Smooth muscle cell of the brain vasculature (primary cell): ENCODE measurements at regions not wholly inside any gene's neighbourhood (a gene's known extent, or its start where the extent isn't known, plus 50 kb on each side); places are given as distances from the start of the nearest gene placed in this dataset.
"Not testable (repeated sequence)": the region's sequence is repeated elsewhere in the genome, so short reads cannot be mapped to it uniquely, and the experiment has no call there.

ENCODE experiments used
- DNase-seq: peaks from one replicate; pipeline ENCODE4 v3.0.0-alpha.2; 2012; ENCODE audit warnings: low read depth, low spot score

DNA sequence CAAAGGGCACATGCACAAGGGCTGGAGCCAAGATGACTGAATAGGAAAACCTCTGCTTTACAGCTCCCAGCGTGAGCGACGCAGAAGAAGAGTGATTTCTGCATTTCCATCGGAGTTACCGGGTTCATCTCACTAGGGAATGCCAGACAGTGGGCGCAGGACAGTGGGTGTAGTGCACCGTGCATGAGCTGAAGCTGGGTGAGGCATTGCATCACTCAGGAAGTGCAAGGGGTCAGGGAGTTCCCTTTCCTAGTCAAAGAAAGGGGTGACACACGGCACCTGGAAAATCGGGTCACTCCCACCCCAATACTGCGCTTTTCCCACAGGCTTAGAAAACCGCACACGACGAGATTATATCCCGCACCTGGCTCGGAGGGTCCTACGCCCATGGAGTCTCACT lies 64.5 kb upstream of the HTR1E start:
- not testable (repeated sequence) for DNase-seq

DNA sequence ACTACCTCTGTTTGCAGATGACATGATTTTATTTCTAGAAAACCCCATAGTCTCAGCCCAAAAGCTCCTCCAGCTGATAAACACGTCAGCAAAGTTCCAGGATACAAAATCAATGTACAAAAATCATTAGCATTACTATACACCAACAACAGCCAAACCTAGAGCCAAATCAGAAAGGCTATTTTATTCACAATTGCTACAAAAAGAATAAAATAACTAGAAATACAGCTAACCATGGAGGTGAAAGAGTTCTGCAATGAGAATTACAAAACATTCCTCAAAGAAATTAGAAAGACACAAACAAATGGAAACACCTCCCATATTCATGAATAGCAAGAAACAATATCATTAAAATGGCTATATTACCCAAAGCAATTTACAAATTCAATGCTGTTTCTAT lies 65.6 kb upstream of the HTR1E start:
- DNase-seq: no peak

DNA sequence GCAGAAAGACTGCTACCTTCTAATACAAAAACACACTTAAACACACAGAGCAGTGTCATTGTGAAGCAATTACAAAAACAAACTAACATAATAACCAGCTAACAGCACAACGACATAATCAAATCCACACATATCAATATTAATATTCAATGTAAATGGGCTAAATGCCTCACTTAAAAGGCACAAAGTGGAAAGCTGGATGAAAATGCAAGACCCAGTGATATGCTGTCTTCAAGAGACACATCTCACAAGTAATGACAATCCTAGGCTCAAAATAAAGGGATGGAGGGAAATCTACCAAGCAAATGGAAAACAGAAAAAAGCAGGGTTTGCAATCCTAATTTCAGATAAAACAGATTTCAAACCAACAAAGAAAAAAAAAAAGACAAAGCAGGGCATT lies 67.8 kb upstream of the HTR1E start:
- no peak for DNase-seq

DNA sequence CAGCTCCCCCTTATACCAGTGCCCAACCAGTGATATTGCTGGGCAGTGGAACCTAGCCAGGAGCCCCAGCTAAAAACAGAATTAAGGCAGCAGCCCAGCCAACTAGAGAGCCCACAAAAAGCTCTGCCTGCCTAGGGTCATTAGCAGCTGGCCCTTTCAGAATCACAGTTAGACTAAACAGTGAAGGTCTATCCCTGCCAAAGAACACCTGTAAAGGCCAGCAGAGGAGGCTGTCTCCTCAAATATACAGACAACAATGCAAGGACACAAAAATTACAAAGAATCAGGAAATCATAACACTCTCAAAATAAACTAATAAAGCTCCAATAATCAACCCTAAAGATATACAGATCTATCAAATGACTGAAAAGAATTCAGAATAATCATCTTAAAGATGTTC lies 77.8 kb upstream of the HTR1E start:
- no peak for DNase-seq

DNA sequence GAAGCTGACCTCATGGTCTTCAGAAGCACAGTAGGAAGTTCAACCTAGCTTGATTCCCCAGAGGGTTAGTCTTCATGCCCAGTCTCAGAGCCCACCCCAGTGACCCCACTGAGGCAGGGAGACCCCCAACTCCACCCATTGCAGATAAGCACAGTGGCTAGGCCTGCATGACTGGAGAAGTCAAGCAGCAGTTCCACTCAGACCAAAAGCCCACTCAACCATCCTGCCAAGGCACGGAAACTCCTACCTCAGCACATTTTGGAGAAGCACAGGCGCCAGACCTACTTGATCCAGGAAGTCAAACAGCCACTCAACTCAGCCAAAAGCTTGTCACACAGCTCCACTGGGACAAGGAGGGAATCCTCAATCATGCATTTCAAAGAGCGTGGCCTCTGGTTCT lies 78.4 kb upstream of the HTR1E start:
- DNase-seq: no peak

DNA sequence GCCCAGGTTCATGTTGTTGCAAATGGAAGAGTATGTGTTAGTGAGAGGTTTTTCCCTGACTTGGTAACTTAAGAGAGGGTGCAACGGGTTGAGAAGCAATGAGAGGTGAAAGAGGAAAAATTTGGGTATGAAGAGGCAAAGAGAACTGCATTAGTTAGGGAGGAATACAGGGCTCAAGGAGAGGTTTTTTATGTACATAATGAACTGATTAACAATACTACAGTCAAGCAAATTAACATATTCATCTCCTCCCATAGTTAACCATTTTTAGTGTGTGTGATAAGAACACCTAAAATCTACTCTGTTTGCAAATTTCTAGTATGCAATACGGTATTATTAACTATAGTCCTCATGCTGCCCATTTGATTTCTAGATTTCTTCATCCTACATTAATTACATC lies 79.5 kb upstream of the HTR1E start:
- no peak for DNase-seq

DNA sequence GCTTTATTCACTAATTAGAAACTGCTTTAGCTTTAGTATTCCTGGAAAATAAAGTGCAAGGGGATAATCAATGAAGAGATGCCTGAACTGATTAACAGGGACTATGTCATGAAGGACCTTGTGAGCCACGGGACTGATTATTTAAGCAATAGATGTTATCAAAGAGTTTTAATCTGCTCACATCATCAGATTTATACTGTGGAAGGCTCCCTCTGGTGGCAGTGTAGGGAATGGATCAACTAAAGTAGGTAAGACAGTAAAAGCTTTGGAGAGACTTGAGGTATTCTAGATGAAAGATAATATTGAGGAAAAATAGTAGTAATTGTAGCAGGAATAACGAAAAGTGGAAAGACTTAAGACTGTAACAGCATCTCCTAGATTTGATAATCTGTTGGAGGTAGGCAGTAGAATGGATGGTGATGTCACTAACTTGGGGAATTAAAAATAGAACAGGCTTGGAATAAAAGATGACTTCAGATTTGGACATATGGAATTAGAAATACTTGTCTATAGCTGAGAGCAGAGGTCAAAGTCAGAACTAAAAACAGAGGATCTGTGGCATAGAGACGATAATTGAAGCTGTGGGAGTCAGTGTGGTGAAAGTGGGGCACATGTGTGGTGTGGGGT lies 80.3 kb upstream of the HTR1E start:
- peak; percentile 9 for DNase-seq

DNA sequence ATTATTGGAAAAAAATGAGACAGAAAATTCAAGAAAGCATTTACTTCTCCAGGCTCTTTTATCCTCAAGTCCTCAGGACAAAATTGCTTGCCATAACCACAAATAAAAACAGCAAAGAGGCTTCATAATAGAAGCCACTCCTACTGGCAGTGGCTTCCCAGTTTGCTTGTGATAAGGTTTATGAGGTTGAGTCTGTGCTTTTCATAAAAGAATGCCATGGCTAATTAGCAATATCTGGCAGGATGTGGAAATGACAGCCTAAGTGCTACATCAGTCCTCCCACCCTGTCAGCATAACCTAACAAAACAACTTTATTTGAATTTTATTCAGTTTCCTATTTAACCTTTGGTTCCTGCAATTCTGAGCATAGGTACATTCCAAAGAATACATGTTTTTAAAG lies 80.9 kb upstream of the HTR1E start:
- no peak for DNase-seq

DNA sequence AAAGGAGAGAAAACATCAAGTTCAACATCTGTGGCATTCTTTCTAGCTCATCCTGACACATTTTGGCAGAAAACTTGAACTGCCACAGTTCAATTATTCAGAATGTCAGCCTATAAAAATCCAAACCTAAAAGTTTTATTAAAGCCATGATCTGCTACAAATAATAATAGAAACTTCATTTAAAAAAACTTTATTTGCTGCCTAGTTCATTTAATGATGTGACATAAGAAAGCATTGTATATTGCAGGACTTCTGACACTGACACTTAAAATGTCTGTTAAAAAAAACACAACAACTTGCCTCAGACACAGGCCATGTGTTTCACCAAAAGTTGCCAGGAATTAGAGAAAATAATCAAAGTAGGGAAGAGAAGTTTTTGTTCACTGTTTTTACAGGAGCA lies 88.3 kb upstream of the HTR1E start:
- DNase-seq: no peak

DNA sequence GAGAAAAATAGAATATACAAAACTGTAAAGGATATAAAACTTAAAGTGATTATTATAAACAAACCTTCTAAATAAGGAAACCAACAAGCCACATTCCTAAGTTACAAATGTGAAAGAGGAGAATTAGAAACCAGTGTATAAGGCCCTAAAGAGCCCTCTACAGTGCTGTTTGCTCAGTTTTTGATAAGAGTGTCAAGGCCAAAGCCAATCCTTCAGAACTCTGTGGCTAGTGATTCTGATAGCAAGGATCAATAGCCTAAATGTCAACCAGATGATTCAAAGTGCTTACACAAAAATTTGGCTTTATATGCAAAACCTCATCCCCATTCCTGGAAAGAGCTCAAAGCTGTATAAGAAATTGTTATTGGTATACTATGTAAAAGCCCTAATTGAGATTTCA lies 104.6 kb upstream of the HTR1E start:
- DNase-seq: no peak

DNA sequence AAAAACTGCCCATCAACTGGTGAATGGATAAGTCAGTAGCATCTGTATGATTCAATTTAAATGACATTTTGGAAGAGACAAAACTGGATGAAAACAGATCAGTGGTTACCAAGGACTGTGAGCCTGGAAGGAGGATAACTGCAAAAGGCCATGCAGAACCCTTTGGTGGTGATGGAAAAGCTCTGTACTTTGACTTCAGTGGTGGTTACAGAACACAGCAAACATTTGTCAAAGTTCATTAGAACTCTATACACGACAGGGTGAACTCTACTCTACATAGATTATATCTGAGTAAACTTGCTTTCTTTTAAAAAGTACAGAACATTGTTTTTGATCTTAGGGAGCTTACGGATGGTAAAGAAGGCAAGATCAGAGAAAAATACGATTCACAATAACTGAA lies 111.9 kb upstream of the HTR1E start:
- DNase-seq: no peak

DNA sequence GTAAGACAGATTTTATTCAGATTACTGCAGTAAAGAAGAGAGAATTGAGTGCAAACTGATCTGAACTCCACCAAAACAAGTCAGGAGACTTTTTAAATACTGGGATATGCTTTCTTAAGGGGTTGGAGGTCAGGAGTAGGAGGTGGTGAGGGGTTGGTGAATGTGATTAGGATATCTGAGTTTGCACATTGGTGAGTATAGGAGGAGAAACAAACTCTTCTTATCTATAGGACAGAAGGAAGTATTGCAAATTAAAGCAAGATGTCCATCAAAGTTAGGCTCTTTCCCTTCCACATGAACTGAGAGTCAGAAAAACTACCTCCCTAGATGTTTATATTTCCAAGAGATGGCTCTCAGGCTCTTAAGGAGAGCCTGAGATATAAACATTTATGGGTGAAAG lies 114.6 kb upstream of the HTR1E start:
- DNase-seq: no peak

DNA sequence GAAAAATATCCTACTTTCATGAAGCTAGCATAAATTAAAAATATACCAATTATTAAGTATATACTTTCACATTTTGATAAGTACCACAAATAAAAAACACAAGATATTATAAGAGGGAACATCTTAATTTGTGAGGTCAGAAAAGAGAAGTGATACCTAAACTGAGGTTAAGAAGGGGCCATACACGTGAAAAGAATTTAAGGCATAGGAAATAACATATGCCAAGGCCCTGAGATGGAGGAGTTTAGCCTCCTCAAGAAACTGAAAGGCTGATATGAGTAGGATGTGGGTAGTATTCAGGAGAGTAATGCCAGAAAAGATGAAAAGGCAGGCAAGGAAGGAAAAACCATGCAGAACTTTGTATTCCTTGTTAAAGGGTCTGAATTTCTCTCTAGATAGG lies 116.6 kb upstream of the HTR1E start:
- no peak for DNase-seq

DNA sequence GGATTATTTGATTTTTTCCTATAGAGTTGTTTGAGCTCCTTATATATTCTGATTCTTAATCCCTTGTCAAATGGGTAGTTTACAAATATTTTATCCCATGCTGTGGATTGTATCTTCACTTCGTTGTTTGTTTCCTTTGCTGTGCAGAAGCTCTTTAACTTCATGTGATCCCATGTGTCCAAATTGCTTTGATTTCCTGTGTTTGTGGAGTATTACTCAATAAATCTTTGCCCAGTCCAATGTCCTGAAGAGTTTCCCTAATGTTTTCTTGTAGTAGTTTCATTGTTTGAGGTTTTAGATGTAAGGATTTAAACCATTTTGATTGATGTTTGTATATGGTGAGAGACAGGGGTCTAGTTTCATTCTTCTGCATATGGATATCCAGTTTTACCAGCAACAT lies 143.7 kb upstream of the HTR1E start:
- no peak for DNase-seq

DNA sequence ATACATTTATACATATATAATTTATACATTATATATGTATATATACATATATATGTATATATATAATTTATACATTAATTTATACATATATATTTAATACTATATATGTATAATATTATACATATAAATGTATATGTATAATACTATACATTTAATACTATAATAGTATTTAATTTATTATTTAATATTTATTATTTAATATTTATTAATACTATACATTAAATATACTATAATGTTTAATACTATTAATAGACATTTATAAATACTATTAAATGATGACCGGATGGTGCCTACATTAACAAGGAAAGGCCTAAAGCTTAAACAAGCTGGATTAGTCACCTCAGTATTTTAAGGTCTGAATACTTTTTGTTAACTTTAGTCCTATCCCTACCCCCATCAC lies 145.9 kb upstream of the HTR1E start:
- DNase-seq: no peak

DNA sequence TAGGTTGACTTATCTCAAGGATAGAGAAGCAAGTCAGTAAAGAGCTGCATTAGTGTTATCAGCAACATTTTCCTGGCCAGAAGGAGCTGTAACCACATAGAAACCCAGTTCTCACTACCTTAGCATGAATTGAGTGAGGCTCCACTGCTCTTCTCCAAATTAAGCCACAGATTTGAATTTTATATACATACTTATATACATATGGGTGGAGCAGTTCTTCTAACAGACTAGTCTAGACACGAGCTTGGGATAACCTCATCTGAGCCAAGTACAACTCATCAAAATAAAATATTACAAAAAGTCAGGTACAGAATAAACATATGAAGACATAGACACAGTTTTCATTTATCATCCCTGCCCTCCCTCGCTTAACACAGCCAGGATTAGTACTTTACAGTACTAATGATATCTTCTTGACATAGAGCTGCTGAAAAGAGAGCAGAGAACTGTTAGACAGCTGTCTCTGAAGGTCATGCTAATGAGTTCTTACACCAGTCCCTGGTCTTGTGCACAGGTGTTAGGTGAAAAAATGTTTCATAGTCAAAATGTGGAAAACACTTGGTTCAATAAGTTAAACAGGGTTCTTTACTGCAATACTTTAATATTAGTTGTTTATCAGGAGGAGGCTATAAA lies 147.4 kb upstream of the HTR1E start:
- no peak for DNase-seq

DNA sequence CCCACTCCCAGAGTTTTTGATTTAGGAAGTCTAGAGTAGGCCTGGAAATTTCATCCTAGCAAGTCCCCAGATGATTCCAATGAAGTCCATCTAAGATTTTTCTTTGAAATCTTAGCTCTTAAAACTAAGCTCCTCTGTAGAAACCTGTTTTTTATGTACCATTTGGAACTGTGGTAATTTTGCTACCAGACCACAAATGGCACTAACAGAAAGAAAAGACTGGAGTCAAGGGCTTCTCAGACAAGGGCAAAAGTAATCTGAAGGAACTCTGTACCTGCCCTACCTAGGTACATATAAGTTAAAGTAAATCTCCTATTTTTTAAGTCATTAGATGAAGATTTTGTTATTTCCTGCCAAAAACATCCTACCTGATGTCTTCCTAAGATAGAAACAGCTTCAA lies 155.0 kb upstream of the HTR1E start:
- DNase-seq: no peak

DNA sequence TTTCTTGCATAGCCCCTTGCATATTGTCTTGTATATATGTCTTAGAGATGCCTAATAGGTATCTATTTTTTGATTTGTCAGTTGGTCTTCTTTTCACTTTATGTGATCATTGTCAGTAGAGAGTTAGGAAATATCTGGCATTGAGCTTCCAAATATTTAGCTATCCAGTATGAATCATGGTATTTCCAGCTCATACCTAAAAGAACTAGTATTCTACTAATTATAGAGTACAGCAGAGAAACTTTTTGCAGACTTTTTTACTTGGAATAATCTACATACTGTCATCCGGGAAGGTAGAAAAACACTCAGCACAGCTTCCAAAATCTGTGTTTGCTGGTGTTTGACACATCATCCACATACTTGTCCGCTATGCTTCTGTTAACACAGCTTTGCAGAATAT lies 156.4 kb upstream of the HTR1E start:
- no peak for DNase-seq

DNA sequence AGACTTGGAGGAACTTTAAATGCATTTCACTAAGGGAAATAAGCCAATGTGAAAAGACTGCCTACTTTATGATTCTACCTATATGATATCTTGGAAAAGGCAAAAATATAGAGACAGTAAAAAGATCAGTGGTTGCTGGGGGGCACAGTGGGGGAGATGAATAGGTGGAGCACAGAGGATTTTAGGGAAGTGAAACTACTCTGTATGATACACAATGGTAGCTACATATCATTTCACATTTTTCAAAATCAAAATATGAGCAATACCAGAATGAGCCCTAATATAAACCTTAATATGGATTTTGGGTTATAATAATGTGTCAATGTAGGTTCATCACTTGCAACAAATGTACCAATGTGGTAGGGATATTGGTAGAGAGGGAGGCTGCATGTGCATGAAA lies 161.4 kb upstream of the HTR1E start:
- no peak for DNase-seq

DNA sequence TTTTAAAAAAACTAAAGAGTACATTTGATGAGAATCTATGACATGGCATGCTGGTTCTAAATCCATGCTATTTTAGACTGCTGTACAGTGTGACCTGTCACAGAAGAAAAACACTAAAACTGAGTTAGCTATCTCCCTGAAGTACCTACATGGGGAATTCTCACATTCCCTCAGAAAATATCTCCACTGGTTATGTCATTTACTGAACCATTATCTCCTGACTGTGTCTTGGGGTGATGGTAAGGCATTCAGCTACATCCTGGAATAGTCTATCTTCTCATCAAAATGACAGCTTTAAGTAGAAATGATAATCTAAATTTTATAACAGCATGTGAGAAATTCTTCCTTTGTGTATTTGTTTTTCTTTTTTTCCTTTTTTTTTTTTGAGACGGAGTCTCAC lies 172.1 kb upstream of the HTR1E start:
- DNase-seq: no peak

DNA sequence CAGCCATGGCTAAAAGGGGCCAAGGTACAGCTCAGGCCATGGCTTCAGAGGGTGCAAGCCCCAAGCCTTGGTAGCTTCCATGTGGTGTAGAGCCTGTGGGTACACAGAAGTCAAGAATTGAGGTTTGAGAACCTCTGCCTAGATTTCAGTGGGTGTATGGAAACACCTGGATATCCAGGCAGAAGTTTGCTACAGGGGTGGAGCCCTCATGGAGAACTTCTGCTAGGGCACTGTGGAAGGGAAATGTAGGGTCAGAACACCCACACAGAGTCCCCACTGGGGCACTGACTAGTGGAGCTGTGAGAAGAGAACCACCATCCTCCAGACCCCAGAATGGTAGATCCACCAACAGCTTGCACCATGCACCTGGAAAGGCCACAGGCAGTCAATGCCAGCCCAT lies 177.4 kb upstream of the HTR1E start:
- not testable (repeated sequence) for DNase-seq

DNA sequence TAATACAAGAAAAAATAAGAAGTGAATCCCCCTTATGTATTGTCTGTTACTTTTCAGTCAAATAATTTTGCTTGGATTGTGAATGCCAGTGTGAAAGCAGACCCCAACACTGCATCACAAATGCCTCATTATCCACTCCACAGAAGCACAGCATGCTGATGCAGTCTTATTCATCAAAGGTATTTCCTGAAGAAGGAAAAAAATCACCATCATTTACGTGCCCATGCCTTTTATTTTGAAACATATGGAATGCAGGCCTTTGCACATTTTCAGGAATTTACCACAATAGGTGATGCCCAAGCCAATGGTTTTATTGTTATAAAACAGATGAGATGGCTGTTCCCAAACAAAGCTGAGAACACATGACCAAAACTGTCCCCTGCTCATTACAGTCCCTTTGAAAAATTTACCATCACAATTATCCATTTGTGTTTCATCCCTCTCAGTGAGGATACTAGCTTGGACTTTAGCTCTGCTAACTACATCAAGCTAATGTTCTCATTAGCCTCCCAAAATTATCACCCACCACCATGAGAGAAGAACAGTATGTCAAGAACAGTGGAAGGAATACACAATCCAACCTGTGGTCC lies 180.6 kb upstream of the HTR1E start:
- no peak for DNase-seq

DNA sequence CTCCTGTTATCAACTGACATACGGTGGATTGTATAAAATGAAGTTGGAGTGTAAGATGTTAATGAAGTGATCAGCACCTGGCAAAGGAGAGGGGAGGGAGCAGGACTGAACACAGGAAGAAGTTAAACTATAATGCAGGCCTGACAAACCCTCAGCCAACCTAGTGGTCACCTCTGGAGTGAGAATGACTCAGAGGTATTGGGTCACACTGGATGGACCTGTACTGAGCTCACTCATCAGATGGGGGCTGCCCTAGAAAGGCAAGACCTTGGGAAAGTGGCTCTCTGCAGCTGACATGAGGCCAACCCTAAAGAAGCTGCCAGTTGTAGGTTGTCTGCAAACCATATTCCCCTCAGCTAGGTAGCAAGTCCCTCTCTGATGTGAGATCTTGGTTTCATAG lies 193.3 kb upstream of the HTR1E start:
- DNase-seq: no peak

DNA sequence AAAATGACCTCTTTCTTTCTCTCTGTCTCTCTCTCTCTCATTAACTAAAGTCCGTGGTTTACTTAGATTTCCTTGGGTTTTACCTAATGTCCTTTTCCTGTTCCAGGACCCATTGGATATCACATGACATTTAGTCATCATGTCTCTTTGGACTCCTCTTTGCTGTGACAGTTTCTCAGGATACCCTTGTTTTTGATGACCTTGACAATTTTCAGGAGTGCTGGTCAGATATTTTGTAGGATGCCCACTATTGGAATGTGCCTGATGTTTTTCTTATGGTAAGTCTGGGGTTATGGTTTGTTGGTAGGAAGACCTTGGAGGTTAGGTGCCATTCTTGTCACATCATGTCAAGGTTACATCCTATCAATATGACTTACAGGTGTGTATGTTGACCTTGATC lies 199.2 kb upstream of the HTR1E start:
- no peak for DNase-seq
